HUDEP-2 (cell line): ENCODE measurements at regions not wholly inside any gene's neighbourhood (a gene's known extent, or its start where the extent isn't known, plus 50 kb on each side); places are given as distances from the start of the nearest gene placed in this dataset.

ENCODE experiments used
- DNase-seq, 76 experiments: peaks; one replicate each; lab custom pipeline; 2025; ENCODE audit not compliant: unreplicated experiment in 76 of 76; lab: John Stamatoyannopoulos, UW

- peak in 1 of 76 experiments; percentile 0 for DNase-seq
These were observed 524.1 kb upstream of the FBXO33 start for GRCh38 chr14:39956372-39956771.

- no peak for DNase-seq
These were observed 516.0 kb upstream of the FBXO33 start for GRCh38 chr14:39948235-39948634.

GRCh38 chr14:39946807-39947206, 514.6 kb upstream of the FBXO33 start:
- no peak for DNase-seq

GRCh38 chr14:39939023-39939422, 506.8 kb upstream of the FBXO33 start:
- no peak for DNase-seq

- DNase-seq = no peak
These were observed 480.2 kb upstream of the FBXO33 start for GRCh38 chr14:39912192-39913100.

- DNase-seq = no peak
These were observed 465.4 kb upstream of the FBXO33 start for GRCh38 chr14:39897657-39898056.

GRCh38 chr14:39890026-39890425, 457.8 kb upstream of the FBXO33 start:
- no peak for DNase-seq

GRCh38 chr14:39884091-39884490, 451.9 kb upstream of the FBXO33 start:
- DNase-seq = no peak

- DNase-seq = no peak
These were observed 448.7 kb upstream of the FBXO33 start for GRCh38 chr14:39880965-39881364.

- no peak for DNase-seq
These were observed 448.0 kb upstream of the FBXO33 start for GRCh38 chr14:39880106-39880695.

- DNase-seq = no peak
These were observed 445.5 kb upstream of the FBXO33 start for GRCh38 chr14:39877577-39878190.

GRCh38 chr14:39876916-39877315, 444.7 kb upstream of the FBXO33 start:
- no peak for DNase-seq

GRCh38 chr14:39875028-39875427, 442.8 kb upstream of the FBXO33 start:
- no peak for DNase-seq

GRCh38 chr14:39873791-39874190, 441.6 kb upstream of the FBXO33 start:
- DNase-seq = no peak

- DNase-seq = no peak
These were observed 436.7 kb upstream of the FBXO33 start for GRCh38 chr14:39868949-39869348.

GRCh38 chr14:39868251-39868650, 436.0 kb upstream of the FBXO33 start:
- DNase-seq = no peak

- DNase-seq = no peak
These were observed 431.2 kb upstream of the FBXO33 start for GRCh38 chr14:39863441-39863840.

- DNase-seq = no peak
These were observed 429.5 kb upstream of the FBXO33 start for GRCh38 chr14:39861696-39862095.

GRCh38 chr14:39861229-39861600, 429.0 kb upstream of the FBXO33 start:
- no peak for DNase-seq

GRCh38 chr14:39860596-39861228, 428.5 kb upstream of the FBXO33 start:
- no peak for DNase-seq

GRCh38 chr14:39859314-39859713, 427.1 kb upstream of the FBXO33 start:
- no peak for DNase-seq
